ENCODE measurements at regions not wholly inside any gene's neighbourhood (a gene's known extent, or its start where the extent isn't known, plus 50 kb on each side); places are given as distances from the start of the nearest gene placed in this dataset.

- TF ChIP-seq CTCF (IDR thresholded peaks at IDR 0.05): no peak
- TF ChIP-seq ZFX (IDR thresholded peaks at IDR 0.05; ENCODE audit: borderline replicate concordance): no peak
Measured at GRCh38 chr3:30457726-30458125, 148.7 kb upstream of the TGFBR2 start.

All from 22Rv1 (cell line).